MCF 10A (cell line): ENCODE measurements at regions not wholly inside any gene's neighbourhood (a gene's known extent, or its start where the extent isn't known, plus 50 kb on each side); places are given as distances from the start of the nearest gene placed in this dataset.

Experiments used
- BruUV-seq: library from RNA; stranded (reverse); fragments of 400-500 nt; replicated peaks from 2 replicates; lab custom pipeline; 2021; lab: Mats Ljungman, UMichigan
- CTCF ChIA-PET: fragments of 300-600 bp; sonication (Branson Sonifier 250); formaldehyde crosslinking; extraction: SDS; loops from one replicate; lab custom pipeline; 2021; ENCODE audit warnings: antibody characterized with exemption, inconsistent platforms; lab: Yijun Ruan, JAX
- POLR2A ChIA-PET: fragments of 300-600, 350-650 bp; sonication (Branson Sonifier 250); formaldehyde crosslinking; extraction: SDS; loops from one replicate; lab custom pipeline; 2020; ENCODE audit warnings: antibody characterized with exemption, inconsistent platforms; lab: Yijun Ruan, JAX
- DNase-seq: peaks from one replicate; pipeline ENCODE4 v3.0.0-alpha.2; 2018; ENCODE audit not compliant: unreplicated experiment
- H3K27ac Mint-ChIP-seq: one replicate; pipeline ENCODE4 v1.8.0; 2022; ENCODE audit warnings: mild to moderate bottlenecking, low read depth, mixed read lengths; ENCODE audit not compliant: unreplicated experiment
- H3K27me3 Mint-ChIP-seq: one replicate; pipeline ENCODE4 v1.8.0; 2022; ENCODE audit warnings: mixed read lengths; ENCODE audit not compliant: insufficient read depth, unreplicated experiment
- H3K36me3 Mint-ChIP-seq: one replicate; pipeline ENCODE4 v1.8.0; 2022; ENCODE audit warnings: mild to moderate bottlenecking, moderate library complexity, mixed read lengths; ENCODE audit not compliant: insufficient read depth, unreplicated experiment
- H3K4me1 Mint-ChIP-seq: one replicate; pipeline ENCODE4 v1.8.0; 2022; ENCODE audit warnings: mixed read lengths; ENCODE audit not compliant: insufficient read depth, unreplicated experiment
- H3K4me3 Mint-ChIP-seq: one replicate; pipeline ENCODE4 v1.8.0; 2022; ENCODE audit warnings: mild to moderate bottlenecking, moderate library complexity, mixed read lengths; ENCODE audit not compliant: unreplicated experiment
- H3K9me3 Mint-ChIP-seq: one replicate; pipeline ENCODE4 v1.8.0; 2022; ENCODE audit warnings: mixed read lengths; ENCODE audit not compliant: unreplicated experiment
- CTCF ChIP-seq: fragments of 200-600 bp; IDR thresholded peaks from one replicate; pipeline ENCODE4 v1.8.0; 2022; ENCODE audit warnings: antibody characterized with exemption, mild to moderate bottlenecking; ENCODE audit not compliant: unreplicated experiment
- intact Hi-C: fragments of 100-400 bp; cut with micrococcal nuclease; formaldehyde crosslinking; loops from 2 replicates; pipeline ENCODE4 v1.14.1; 2022

GRCh38 chr16:79439901-79440300, 160.6 kb downstream of the MAF start:
- H3K36me3 Mint-ChIP-seq, result no peaks in the 10 kb centered on the region
- DNase-seq, result no peak
- H3K27ac Mint-ChIP-seq, result no peak overlapping the region
- TF ChIP-seq CTCF, result no peak
- intact Hi-C loops, result no loop called here
- ChIA-PET CTCF (no interaction called here), POLR2A (no interaction called here)
- H3K9me3 Mint-ChIP-seq, result no peaks in the 10 kb centered on the region
- no peak overlapping the region for H3K4me3 Mint-ChIP-seq
- H3K27me3 Mint-ChIP-seq, result no peaks in the 10 kb centered on the region
- no TSS peak for BruUV-seq
- H3K4me1 Mint-ChIP-seq, result peaks cover 11% of the 10 kb centered on the region

- Mint-ChIP-seq H3K9me3 (no peaks in the 10 kb centered on the region), H3K36me3 (no peaks in the 10 kb centered on the region), H3K27me3 (no peaks in the 10 kb centered on the region), H3K4me3 (peak overlapping the region; percentile 51), H3K4me1 (peaks cover 11% of the 10 kb centered on the region), H3K27ac (no peak overlapping the region)
- POLR2A ChIA-PET, result interaction anchor here (0.5 kb wide), 1 partner anchor 12 kb away, joined by 3 read pairs; no protein-coding TSS in a partner anchor
- CTCF ChIA-PET, result interaction anchor here (0.6 kb wide), 2 partner anchors 303 to 984 kb away, joined by 3 read pairs; no protein-coding TSS in a partner anchor
- DNase-seq, result peak; percentile 25
- no peak for TF ChIP-seq CTCF
- intact Hi-C loops, result no loop called here
- no TSS peak for BruUV-seq
These were observed 162.5 kb downstream of the MAF start for GRCh38 chr16:79437764-79438751.

- POLR2A ChIA-PET, result no interaction called here
- no TSS peak for BruUV-seq
- no peaks in the 10 kb centered on the region for H3K36me3 Mint-ChIP-seq
These were observed 163.7 kb downstream of the MAF start for GRCh38 chr16:79436885-79437284.

More at GRCh38 chr16:79436885-79437284, 163.7 kb downstream of the MAF start:
- DNase-seq, result no peak
- no peaks in the 10 kb centered on the region for H3K27me3 Mint-ChIP-seq
- H3K27ac Mint-ChIP-seq, result no peak overlapping the region
- CTCF ChIA-PET, result interaction anchor here (0.6 kb wide), 1 partner anchor 302 kb away, joined by 3 read pairs; no protein-coding TSS in a partner anchor
- peaks cover 11% of the 10 kb centered on the region for H3K4me1 Mint-ChIP-seq
- intact Hi-C loops, result no loop called here
- TF ChIP-seq CTCF, result no peak
- H3K9me3 Mint-ChIP-seq, result no peaks in the 10 kb centered on the region
- no peak overlapping the region for H3K4me3 Mint-ChIP-seq
